ENCODE measurements at regions not wholly inside any gene's neighbourhood (a gene's known extent, or its start where the extent isn't known, plus 50 kb on each side); places are given as distances from the start of the nearest gene placed in this dataset.

DNA sequence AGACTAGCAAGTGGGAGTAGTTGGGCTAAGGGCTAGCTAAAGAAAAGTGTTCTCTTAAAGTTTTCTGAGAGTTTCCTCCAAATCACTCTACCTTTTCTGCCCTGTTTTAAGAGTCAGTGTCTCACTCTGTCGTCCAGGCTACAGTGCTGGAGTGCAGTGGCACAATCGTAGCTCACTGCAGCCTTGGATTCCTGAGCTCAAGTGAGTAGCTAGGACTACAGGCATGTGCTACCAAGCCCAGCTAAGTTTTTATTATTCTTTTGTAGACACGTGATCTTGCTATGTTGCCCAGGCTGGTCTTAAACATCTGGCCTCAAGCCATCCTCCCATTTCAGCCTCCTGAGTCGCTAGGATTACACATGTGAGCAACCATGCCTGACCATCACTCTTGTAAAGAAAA, 378.9 kb downstream of the CAAP1 start:
- TF ChIP-seq POLR2AphosphoS5 (IDR thresholded peaks at IDR 0.05; ENCODE audit: low read depth, low read length) (no peak), TAF1 (IDR thresholded peaks at IDR 0.05; ENCODE audit: borderline replicate concordance, insufficient read depth, low read length) (no peak)
- TF ChIP-seq, protein P1, sequence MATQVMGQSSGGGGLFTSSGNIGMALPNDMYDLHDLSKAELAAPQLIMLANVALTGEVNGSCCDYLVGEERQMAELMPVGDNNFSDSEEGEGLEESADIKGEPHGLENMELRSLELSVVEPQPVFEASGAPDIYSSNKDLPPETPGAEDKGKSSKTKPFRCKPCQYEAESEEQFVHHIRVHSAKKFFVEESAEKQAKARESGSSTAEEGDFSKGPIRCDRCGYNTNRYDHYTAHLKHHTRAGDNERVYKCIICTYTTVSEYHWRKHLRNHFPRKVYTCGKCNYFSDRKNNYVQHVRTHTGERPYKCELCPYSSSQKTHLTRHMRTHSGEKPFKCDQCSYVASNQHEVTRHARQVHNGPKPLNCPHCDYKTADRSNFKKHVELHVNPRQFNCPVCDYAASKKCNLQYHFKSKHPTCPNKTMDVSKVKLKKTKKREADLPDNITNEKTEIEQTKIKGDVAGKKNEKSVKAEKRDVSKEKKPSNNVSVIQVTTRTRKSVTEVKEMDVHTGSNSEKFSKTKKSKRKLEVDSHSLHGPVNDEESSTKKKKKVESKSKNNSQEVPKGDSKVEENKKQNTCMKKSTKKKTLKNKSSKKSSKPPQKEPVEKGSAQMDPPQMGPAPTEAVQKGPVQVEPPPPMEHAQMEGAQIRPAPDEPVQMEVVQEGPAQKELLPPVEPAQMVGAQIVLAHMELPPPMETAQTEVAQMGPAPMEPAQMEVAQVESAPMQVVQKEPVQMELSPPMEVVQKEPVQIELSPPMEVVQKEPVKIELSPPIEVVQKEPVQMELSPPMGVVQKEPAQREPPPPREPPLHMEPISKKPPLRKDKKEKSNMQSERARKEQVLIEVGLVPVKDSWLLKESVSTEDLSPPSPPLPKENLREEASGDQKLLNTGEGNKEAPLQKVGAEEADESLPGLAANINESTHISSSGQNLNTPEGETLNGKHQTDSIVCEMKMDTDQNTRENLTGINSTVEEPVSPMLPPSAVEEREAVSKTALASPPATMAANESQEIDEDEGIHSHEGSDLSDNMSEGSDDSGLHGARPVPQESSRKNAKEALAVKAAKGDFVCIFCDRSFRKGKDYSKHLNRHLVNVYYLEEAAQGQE (IDR thresholded peaks at IDR 0.05; ENCODE audit: insufficient read depth in 1 of 2, low read depth in 2 of 2, low read length in 2 of 2) = no peak

Data from PFSK-1 (cell line).